CD4-positive, alpha-beta T cell treated with Interferon gamma for 1 hour (primary cell): ENCODE measurements at regions not wholly inside any gene's neighbourhood (a gene's known extent, or its start where the extent isn't known, plus 50 kb on each side); places are given as distances from the start of the nearest gene placed in this dataset.

Experiments used
- DNase-seq: peaks from one replicate; pipeline ENCODE4 v3.0.0-alpha.2; 2020

GRCh38 chr16:9533042-9533441 lies 441.6 kb downstream of the HAPSTR1 start:
- no peak for DNase-seq

GRCh38 chr16:9534759-9535158 lies 443.3 kb downstream of the HAPSTR1 start:
- no peak for DNase-seq

GRCh38 chr16:9536905-9537304 lies 445.5 kb downstream of the HAPSTR1 start:
- no peak for DNase-seq

GRCh38 chr16:9539346-9539745 lies 447.9 kb downstream of the HAPSTR1 start:
- DNase-seq, result no peak

- DNase-seq, result no peak
These were observed 450.3 kb downstream of the HAPSTR1 start for GRCh38 chr16:9541723-9542122.

GRCh38 chr16:9542165-9542755 lies 450.8 kb downstream of the HAPSTR1 start:
- no peak for DNase-seq

- no peak for DNase-seq
These were observed 454.3 kb downstream of the HAPSTR1 start for GRCh38 chr16:9545522-9546437.

- no peak for DNase-seq
These were observed 455.0 kb downstream of the HAPSTR1 start for GRCh38 chr16:9546438-9546786.

GRCh38 chr16:9549487-9549886 lies 458.0 kb downstream of the HAPSTR1 start:
- DNase-seq, result no peak

GRCh38 chr16:9555051-9555450 lies 463.6 kb downstream of the HAPSTR1 start:
- DNase-seq, result no peak

- no peak for DNase-seq
These were observed 465.7 kb downstream of the HAPSTR1 start for GRCh38 chr16:9556949-9557665.

GRCh38 chr16:9557713-9558112 lies 466.3 kb downstream of the HAPSTR1 start:
- DNase-seq, result no peak

- DNase-seq, result no peak
These were observed 474.7 kb downstream of the HAPSTR1 start for GRCh38 chr16:9566099-9566498.

- no peak for DNase-seq
These were observed 476.2 kb downstream of the HAPSTR1 start for GRCh38 chr16:9567666-9568065.

- DNase-seq, result no peak
These were observed 476.8 kb downstream of the HAPSTR1 start for GRCh38 chr16:9568261-9568660.

GRCh38 chr16:9570521-9570920 lies 479.1 kb downstream of the HAPSTR1 start:
- DNase-seq, result no peak

- DNase-seq, result no peak
These were observed 487.0 kb downstream of the HAPSTR1 start for GRCh38 chr16:9578459-9578858.

GRCh38 chr16:9580025-9580424 lies 488.6 kb downstream of the HAPSTR1 start:
- DNase-seq, result no peak

- no peak for DNase-seq
These were observed 502.0 kb downstream of the HAPSTR1 start for GRCh38 chr16:9593440-9593839.

GRCh38 chr16:9594047-9594446 lies 502.6 kb downstream of the HAPSTR1 start:
- DNase-seq, result no peak

GRCh38 chr16:9594946-9595345 lies 503.5 kb downstream of the HAPSTR1 start:
- no peak for DNase-seq

- DNase-seq, result no peak
These were observed 503.9 kb downstream of the HAPSTR1 start for GRCh38 chr16:9595393-9595792.

GRCh38 chr16:9596788-9597187 lies 505.3 kb downstream of the HAPSTR1 start:
- no peak for DNase-seq
